Uterus (tissue), 3 donors: ENCODE measurements at regions not wholly inside any gene's neighbourhood (a gene's known extent, or its start where the extent isn't known, plus 50 kb on each side); places are given as distances from the start of the nearest gene placed in this dataset.
"Not testable (repeated sequence)": the region's sequence is repeated elsewhere in the genome, so short reads cannot be mapped to it uniquely, and the experiment has no call there.

ENCODE experiments used
- DNase-seq, 2 donors: peaks; one replicate each; pipeline ENCODE4 v3.0.0-alpha.2; 2019 to 2020
- H3K27ac ChIP-seq, 2 donors: fragments of 200-600 bp; sonication (generic); 1 replicate in 1 of 2; 2 replicates in 1 of 2; pipeline ENCODE4 v1.5.1; 2016 to 2018
- H3K27me3 ChIP-seq, 2 donors: fragments of 200-600 bp; sonication (generic); one replicate each; pipeline ENCODE4 v1.5.1; 2018 to 2019; ENCODE audit warnings: control low read depth in 1 of 2
- H3K36me3 ChIP-seq, 2 donors: fragments of 200-600 bp; sonication (generic); one replicate each; pipeline ENCODE4 v1.5.1; 2019; ENCODE audit warnings: control low read depth in 1 of 2
- H3K4me1 ChIP-seq, 2 donors: fragments of 200-600 bp; sonication (generic); one replicate each; pipeline ENCODE4 v1.5.1; 2018 to 2019; ENCODE audit warnings: control low read depth in 1 of 2
- H3K4me3 ChIP-seq, 2 donors: fragments of 200-600 bp; sonication (generic); 1 replicate in 1 of 2; 2 replicates in 1 of 2; pipeline ENCODE4 v1.5.1; 2018 to 2019; ENCODE audit warnings: mild to moderate bottlenecking in 1 of 2
- H3K9me3 ChIP-seq, 2 donors: fragments of 200-600 bp; sonication (generic); one replicate each; pipeline ENCODE4 v1.5.1; 2019; ENCODE audit warnings: control low read depth in 1 of 2
- CTCF ChIP-seq, 4 experiments: fragments of 200-600 bp in 2 of 4; fragments of 450-650 bp in 2 of 4; sonication (generic) in 2 of 4; IDR thresholded peaks; one replicate each; pipeline ENCODE4 v1.5.1; 2016 to 2019; ENCODE audit warnings: antibody characterized with exemption in 4 of 4, mild to moderate bottlenecking in 2 of 4, moderate library complexity in 1 of 4
- POLR2A ChIP-seq, 2 donors: fragments of 450-650 bp; IDR thresholded peaks; one replicate each; pipeline ENCODE4 v1.6.1; 2016; ENCODE audit warnings: antibody characterized with exemption in 2 of 2, mild to moderate bottlenecking in 1 of 2, moderate library complexity in 1 of 2
- intact Hi-C: fragments of 100-400 bp; cut with DNase I; formaldehyde crosslinking; loops from one replicate; pipeline ENCODE4 v1.15.1; 2023; ENCODE audit warnings: low total_unique reads
- donor health status: DM: yes; HTN: yes; CAD: no.

- Histone ChIP-seq H3K27me3 (no peaks in the 10 kb centered on the region), H3K4me1 (peaks cover 0 to 9% of the 10 kb centered on the region in 2 donors), H3K36me3 (no peaks in the 10 kb centered on the region), H3K9me3 (no peaks in the 10 kb centered on the region), H3K27ac (peak overlapping the region; percentile 10 to 64), H3K4me3 (no peak overlapping the region)
- DNase-seq, result peak; percentile 31 to 48
- intact Hi-C loops, result no loop called here
- no peak for TF ChIP-seq POLR2A (IDR thresholded peaks at IDR 0.05)
- TF ChIP-seq CTCF (IDR thresholded peaks at IDR 0.05), result no peak
Observed at GRCh38 chr9:88258024-88258423, 119.7 kb upstream of the SPATA31C2 start.

GRCh38 chr9:88256216-88256615 lies 117.9 kb upstream of the SPATA31C2 start:
- Histone ChIP-seq H3K4me1 (peaks cover 0 to 9% of the 10 kb centered on the region in 2 donors), H3K27me3 (no peaks in the 10 kb centered on the region), H3K4me3 (no peak overlapping the region), H3K9me3 (no peaks in the 10 kb centered on the region), H3K36me3 (no peaks in the 10 kb centered on the region), H3K27ac (no peak overlapping the region)
- no peak for DNase-seq
- TF ChIP-seq CTCF (IDR thresholded peaks at IDR 0.05) (no peak), POLR2A (IDR thresholded peaks at IDR 0.05) (no peak)
- intact Hi-C loops, result no loop called here

- DNase-seq, H3K9me3 ChIP-seq, H3K27ac ChIP-seq, H3K27me3 ChIP-seq, H3K4me1 ChIP-seq, intact Hi-C loops, H3K36me3 ChIP-seq, H3K4me3 ChIP-seq: not testable (repeated sequence)
Observed at GRCh38 chr9:88255806-88256205, 117.5 kb upstream of the SPATA31C2 start.

- TF ChIP-seq CTCF (IDR thresholded peaks at IDR 0.05) (no peak), POLR2A (IDR thresholded peaks at IDR 0.05) (no peak)
- no peak for DNase-seq
- intact Hi-C loops, result no loop called here
- Histone ChIP-seq H3K9me3 (no peaks in the 10 kb centered on the region), H3K4me3 (no peak overlapping the region), H3K36me3 (no peaks in the 10 kb centered on the region), H3K27me3 (no peaks in the 10 kb centered on the region), H3K27ac (no peak overlapping the region), H3K4me1 (no peaks in the 10 kb centered on the region)
Observed at GRCh38 chr9:88251903-88252302, 113.6 kb upstream of the SPATA31C2 start.

GRCh38 chr9:88243736-88244135 lies 105.5 kb upstream of the SPATA31C2 start:
- Histone ChIP-seq H3K36me3 (no peaks in the 10 kb centered on the region), H3K4me1 (no peaks in the 10 kb centered on the region), H3K27ac (no peak overlapping the region), H3K27me3 (no peaks in the 10 kb centered on the region), H3K9me3 (no peaks in the 10 kb centered on the region), H3K4me3 (no peak overlapping the region)
- DNase-seq, result no peak
- TF ChIP-seq POLR2A (IDR thresholded peaks at IDR 0.05) (no peak), CTCF (IDR thresholded peaks at IDR 0.05) (no peak)
- intact Hi-C loops, result no loop called here

GRCh38 chr9:88242879-88243278 lies 104.6 kb upstream of the SPATA31C2 start:
- intact Hi-C loops, result no loop called here
- no peak for DNase-seq
- TF ChIP-seq CTCF (IDR thresholded peaks at IDR 0.05) (no peak), POLR2A (IDR thresholded peaks at IDR 0.05) (no peak)
- no peak overlapping the region for H3K4me3 ChIP-seq
- H3K36me3 ChIP-seq, result no peaks in the 10 kb centered on the region
- no peaks in the 10 kb centered on the region for H3K4me1 ChIP-seq
- no peaks in the 10 kb centered on the region for H3K9me3 ChIP-seq
- no peak overlapping the region for H3K27ac ChIP-seq
- H3K27me3 ChIP-seq, result no peaks in the 10 kb centered on the region
